C4-2B (cell line): ENCODE measurements at regions not wholly inside any gene's neighbourhood (a gene's known extent, or its start where the extent isn't known, plus 50 kb on each side); places are given as distances from the start of the nearest gene placed in this dataset.

Experiments
- H3K27ac ChIP-seq: fragments of 450-650 bp; 2 replicates; pipeline ENCODE4 v1.5.1; 2017
- CTCF ChIP-seq: fragments of 450-650 bp; conservative IDR thresholded peaks from 2 replicates; pipeline ENCODE4 v1.5.1; 2017; ENCODE audit warnings: mild to moderate bottlenecking
- ZFX ChIP-seq: fragments of 450-650 bp; IDR thresholded peaks from 2 replicates; pipeline ENCODE4 v1.6.1; 2017

GRCh38 chr1:30329802-30330557 lies 393.4 kb downstream of the MATN1 start:
- no peak overlapping the region for H3K27ac ChIP-seq
- TF ChIP-seq ZFX (no peak), CTCF (no peak)

- TF ChIP-seq CTCF = no peak
- TF ChIP-seq ZFX = no peak
- H3K27ac ChIP-seq = no peak overlapping the region
These were observed 394.1 kb downstream of the MATN1 start for GRCh38 chr1:30329263-30329753.

- H3K27ac ChIP-seq = no peak overlapping the region
- TF ChIP-seq ZFX (no peak), CTCF (no peak)
These were observed 394.8 kb downstream of the MATN1 start for GRCh38 chr1:30328401-30329262.

GRCh38 chr1:30328100-30328370 lies 395.4 kb downstream of the MATN1 start:
- TF ChIP-seq CTCF (no peak), ZFX (no peak)
- H3K27ac ChIP-seq = no peak overlapping the region

- no peak overlapping the region for H3K27ac ChIP-seq
- TF ChIP-seq ZFX (no peak), CTCF (no peak)
These were observed 395.9 kb downstream of the MATN1 start for GRCh38 chr1:30327370-30328099.

GRCh38 chr1:30325999-30326398 lies 397.4 kb downstream of the MATN1 start:
- TF ChIP-seq CTCF (no peak), ZFX (no peak)
- no peak overlapping the region for H3K27ac ChIP-seq
